OCI-LY3 (cell line): ENCODE measurements at regions not wholly inside any gene's neighbourhood (a gene's known extent, or its start where the extent isn't known, plus 50 kb on each side); places are given as distances from the start of the nearest gene placed in this dataset.

Source experiments
- CTCF ChIP-seq: fragments of 200-600, 300-600 bp; sonication (generic); IDR thresholded peaks from 2 replicates; pipeline ENCODE4 v1.5.1; 2014; ENCODE audit warnings: antibody characterized with exemption, low read length, low read depth
- EZH2phosphoT487 ChIP-seq: fragments of 200-600 bp; shearing (Covaris generic); IDR thresholded peaks from 2 replicates; pipeline ENCODE4 v1.6.1; 2018; ENCODE audit warnings: antibody characterized with exemption, mixed run types, low read depth

- no peak for TF ChIP-seq CTCF
- TF ChIP-seq EZH2phosphoT487: no peak
Measured at GRCh38 chr2:215506604-215506990, 70.7 kb upstream of the FN1 start.
